ENCODE measurements at regions not wholly inside any gene's neighbourhood (a gene's known extent, or its start where the extent isn't known, plus 50 kb on each side); places are given as distances from the start of the nearest gene placed in this dataset.

DNA sequence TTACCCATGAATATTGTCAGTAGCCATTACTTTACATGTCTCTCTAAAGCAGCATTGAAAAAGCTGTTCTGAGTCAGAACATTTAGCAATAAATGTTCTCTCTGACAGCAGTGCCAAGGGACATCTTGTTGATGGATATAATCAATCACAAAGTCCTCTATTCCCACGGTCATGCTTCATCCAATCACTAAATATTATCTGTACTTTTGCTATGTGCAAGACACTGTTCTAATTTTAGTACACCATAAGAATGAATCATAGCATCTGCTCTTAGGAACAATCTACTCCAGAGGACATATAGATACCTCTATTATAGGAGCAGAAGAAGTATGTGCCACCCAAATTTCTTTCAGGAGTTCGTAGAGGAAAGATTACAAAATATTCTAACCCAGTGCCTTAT lies 142.5 kb upstream of the MBNL1 start:
- TF ChIP-seq, protein P1, sequence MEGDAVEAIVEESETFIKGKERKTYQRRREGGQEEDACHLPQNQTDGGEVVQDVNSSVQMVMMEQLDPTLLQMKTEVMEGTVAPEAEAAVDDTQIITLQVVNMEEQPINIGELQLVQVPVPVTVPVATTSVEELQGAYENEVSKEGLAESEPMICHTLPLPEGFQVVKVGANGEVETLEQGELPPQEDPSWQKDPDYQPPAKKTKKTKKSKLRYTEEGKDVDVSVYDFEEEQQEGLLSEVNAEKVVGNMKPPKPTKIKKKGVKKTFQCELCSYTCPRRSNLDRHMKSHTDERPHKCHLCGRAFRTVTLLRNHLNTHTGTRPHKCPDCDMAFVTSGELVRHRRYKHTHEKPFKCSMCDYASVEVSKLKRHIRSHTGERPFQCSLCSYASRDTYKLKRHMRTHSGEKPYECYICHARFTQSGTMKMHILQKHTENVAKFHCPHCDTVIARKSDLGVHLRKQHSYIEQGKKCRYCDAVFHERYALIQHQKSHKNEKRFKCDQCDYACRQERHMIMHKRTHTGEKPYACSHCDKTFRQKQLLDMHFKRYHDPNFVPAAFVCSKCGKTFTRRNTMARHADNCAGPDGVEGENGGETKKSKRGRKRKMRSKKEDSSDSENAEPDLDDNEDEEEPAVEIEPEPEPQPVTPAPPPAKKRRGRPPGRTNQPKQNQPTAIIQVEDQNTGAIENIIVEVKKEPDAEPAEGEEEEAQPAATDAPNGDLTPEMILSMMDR (IDR thresholded peaks at IDR 0.05) = no peak
- TF ChIP-seq POLR2A (IDR thresholded peaks at IDR 0.05) (no peak), POLR2AphosphoS5 (IDR thresholded peaks at IDR 0.05) (no peak)

Data from prostate gland (tissue), 2 donors.